Neural cell (in vitro differentiated cells): ENCODE measurements at regions not wholly inside any gene's neighbourhood (a gene's known extent, or its start where the extent isn't known, plus 50 kb on each side); places are given as distances from the start of the nearest gene placed in this dataset.

ENCODE experiments used
- H2AFZ ChIP-seq: fragments of 200-600, 300-800 bp; sonication (generic), shearing (Covaris generic); 2 replicates; pipeline ENCODE4 v1.6.0; 2014; ENCODE audit warnings: low read depth, mild to moderate bottlenecking, antibody characterized with exemption, low read length, moderate library complexity
- H3F3A ChIP-seq: fragments of 200-600 bp; shearing (Covaris generic); 2 replicates; pipeline ENCODE4 v1.6.1; 2016; ENCODE audit warnings: mild to moderate bottlenecking, moderate library complexity, mixed read lengths, antibody characterized with exemption, low read length; ENCODE audit not compliant: insufficient read depth, poor library complexity, severe bottlenecking
- H3K27ac ChIP-seq: fragments of 200-600, 300-800 bp; sonication (generic), shearing (Covaris generic); 2 replicates; pipeline ENCODE4 v1.5.1; 2014; ENCODE audit warnings: mild to moderate bottlenecking, low read length, moderate library complexity
- H3K27me3 ChIP-seq: fragments of 300-800, 200-600 bp; sonication (generic), shearing (Covaris generic); 2 replicates; pipeline ENCODE4 v1.6.0; 2014; ENCODE audit warnings: mild to moderate bottlenecking, low read depth, low read length, moderate library complexity; ENCODE audit not compliant: insufficient read depth
- H3K36me3 ChIP-seq: fragments of 300-800, 200-600 bp; sonication (generic), shearing (Covaris generic); 2 replicates; pipeline ENCODE4 v1.5.1; 2014; ENCODE audit warnings: mild to moderate bottlenecking, antibody characterized with exemption, low read length, moderate library complexity; ENCODE audit not compliant: insufficient read depth
- H3K4me2 ChIP-seq: fragments of 300-800, 200-600 bp; sonication (generic), shearing (Covaris generic); 2 replicates; pipeline ENCODE4 v1.6.0; 2014; ENCODE audit warnings: mild to moderate bottlenecking, low read length
- H3K4me3 ChIP-seq: fragments of 300-800, 200-600 bp; sonication (generic), shearing (Covaris generic); 2 replicates; pipeline ENCODE4 v1.5.1; 2014; ENCODE audit warnings: mild to moderate bottlenecking, low read length, moderate library complexity
- H3K79me2 ChIP-seq: fragments of 200-600 bp; shearing (Covaris generic); replicated peaks from 2 replicates; pipeline ENCODE4 v1.6.0; 2014; ENCODE audit warnings: mild to moderate bottlenecking, low read length, moderate library complexity; ENCODE audit not compliant: insufficient read depth
- H3K9ac ChIP-seq: fragments of 300-800, 200-600 bp; sonication (generic), shearing (Covaris generic); 2 replicates; pipeline ENCODE4 v1.6.1; 2016; ENCODE audit warnings: mild to moderate bottlenecking, low read length, mixed read lengths
- H3K9me2 ChIP-seq: fragments of 200-600 bp; shearing (Covaris generic); 2 replicates; pipeline ENCODE4 v1.6.1; 2016; ENCODE audit warnings: mild to moderate bottlenecking, low read length, mixed read lengths; ENCODE audit not compliant: insufficient read depth
- H3K9me3 ChIP-seq: fragments of 200-600, 300-800 bp; sonication (generic), shearing (Covaris generic); 2 replicates; pipeline ENCODE4 v1.6.1; 2016; ENCODE audit warnings: mild to moderate bottlenecking, mixed run types, low read length, moderate library complexity, mixed read lengths
- H4K20me1 ChIP-seq: fragments of 200-600 bp; shearing (Covaris generic); 2 replicates; pipeline ENCODE4 v1.6.1; 2016; ENCODE audit warnings: mild to moderate bottlenecking, mixed run types; ENCODE audit not compliant: insufficient read depth
- CTCF ChIP-seq: fragments of 450-650 bp; IDR thresholded peaks from 2 replicates; pipeline ENCODE4 v1.5.1; 2014; ENCODE audit warnings: antibody characterized with exemption, mild to moderate bottlenecking, moderate library complexity; ENCODE audit not compliant: poor library complexity, severe bottlenecking
- EP300 ChIP-seq: fragments of 450-650 bp; conservative IDR thresholded peaks from 2 replicates; pipeline ENCODE4 v1.6.1; 2014; ENCODE audit warnings: antibody characterized with exemption, mild to moderate bottlenecking, moderate library complexity; ENCODE audit not compliant: poor library complexity, severe bottlenecking
- EZH2 ChIP-seq: fragments of 200-600, 300-800 bp; shearing (Covaris generic), sonication (generic); IDR thresholded peaks from 2 replicates; pipeline ENCODE4 v1.6.1; 2014; ENCODE audit warnings: antibody characterized with exemption, low read length, borderline replicate concordance, mild to moderate bottlenecking; ENCODE audit not compliant: insufficient read depth, poor library complexity, severe bottlenecking
- MXI1 ChIP-seq: fragments of 450-650 bp; conservative IDR thresholded peaks from 2 replicates; pipeline ENCODE4 v1.6.1; 2014; ENCODE audit warnings: antibody characterized with exemption, mild to moderate bottlenecking; ENCODE audit not compliant: poor library complexity, severe bottlenecking
- POLR2AphosphoS5 ChIP-seq: IDR thresholded peaks from 2 replicates; pipeline ENCODE4 v1.6.1; 2012
- RAD21 ChIP-seq: fragments of 450-650 bp; conservative IDR thresholded peaks from 2 replicates; pipeline ENCODE4 v1.6.1; 2014; ENCODE audit warnings: antibody characterized with exemption, mild to moderate bottlenecking, moderate library complexity
- SMC3 ChIP-seq: fragments of 450-650 bp; conservative IDR thresholded peaks from 2 replicates; pipeline ENCODE4 v1.6.1; 2014; ENCODE audit warnings: antibody characterized with exemption, mild to moderate bottlenecking, moderate library complexity; ENCODE audit not compliant: poor library complexity
- TAF1 ChIP-seq: IDR thresholded peaks from 2 replicates; pipeline ENCODE4 v1.6.1; 2012; ENCODE audit warnings: low read depth
- TF ChIP-seq, protein P1 (sequence below): IDR thresholded peaks from 2 replicates; pipeline ENCODE4 v1.6.1; 2012; ENCODE audit warnings: borderline replicate concordance

GRCh38 chr2:150759106-150759505 lies 271.6 kb upstream of the RND3 start:
- H3K36me3 ChIP-seq, result no peaks in the 10 kb centered on the region
- no peaks in the 10 kb centered on the region for H3K9me2 ChIP-seq
- no peak overlapping the region for H3K27ac ChIP-seq
- H4K20me1 ChIP-seq, result no peaks in the 10 kb centered on the region
- H3K9me3 ChIP-seq, result no peaks in the 10 kb centered on the region
- no peak overlapping the region for H3K9ac ChIP-seq
- no peaks in the 10 kb centered on the region for H3K27me3 ChIP-seq
- H3K4me3 ChIP-seq, result no peak overlapping the region
- TF ChIP-seq EZH2, result no peak
- TF ChIP-seq POLR2AphosphoS5, result no peak
- TF ChIP-seq EP300, result no peak
- TF ChIP-seq CTCF, result no peak
- TF ChIP-seq MXI1, result no peak
- no peak for TF ChIP-seq SMC3
- TF ChIP-seq RAD21, result no peak
- TF ChIP-seq, protein P1, sequence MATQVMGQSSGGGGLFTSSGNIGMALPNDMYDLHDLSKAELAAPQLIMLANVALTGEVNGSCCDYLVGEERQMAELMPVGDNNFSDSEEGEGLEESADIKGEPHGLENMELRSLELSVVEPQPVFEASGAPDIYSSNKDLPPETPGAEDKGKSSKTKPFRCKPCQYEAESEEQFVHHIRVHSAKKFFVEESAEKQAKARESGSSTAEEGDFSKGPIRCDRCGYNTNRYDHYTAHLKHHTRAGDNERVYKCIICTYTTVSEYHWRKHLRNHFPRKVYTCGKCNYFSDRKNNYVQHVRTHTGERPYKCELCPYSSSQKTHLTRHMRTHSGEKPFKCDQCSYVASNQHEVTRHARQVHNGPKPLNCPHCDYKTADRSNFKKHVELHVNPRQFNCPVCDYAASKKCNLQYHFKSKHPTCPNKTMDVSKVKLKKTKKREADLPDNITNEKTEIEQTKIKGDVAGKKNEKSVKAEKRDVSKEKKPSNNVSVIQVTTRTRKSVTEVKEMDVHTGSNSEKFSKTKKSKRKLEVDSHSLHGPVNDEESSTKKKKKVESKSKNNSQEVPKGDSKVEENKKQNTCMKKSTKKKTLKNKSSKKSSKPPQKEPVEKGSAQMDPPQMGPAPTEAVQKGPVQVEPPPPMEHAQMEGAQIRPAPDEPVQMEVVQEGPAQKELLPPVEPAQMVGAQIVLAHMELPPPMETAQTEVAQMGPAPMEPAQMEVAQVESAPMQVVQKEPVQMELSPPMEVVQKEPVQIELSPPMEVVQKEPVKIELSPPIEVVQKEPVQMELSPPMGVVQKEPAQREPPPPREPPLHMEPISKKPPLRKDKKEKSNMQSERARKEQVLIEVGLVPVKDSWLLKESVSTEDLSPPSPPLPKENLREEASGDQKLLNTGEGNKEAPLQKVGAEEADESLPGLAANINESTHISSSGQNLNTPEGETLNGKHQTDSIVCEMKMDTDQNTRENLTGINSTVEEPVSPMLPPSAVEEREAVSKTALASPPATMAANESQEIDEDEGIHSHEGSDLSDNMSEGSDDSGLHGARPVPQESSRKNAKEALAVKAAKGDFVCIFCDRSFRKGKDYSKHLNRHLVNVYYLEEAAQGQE, result no peak
- no peak for TF ChIP-seq TAF1
- H3K4me2 ChIP-seq, result no peak overlapping the region
- H3K79me2 ChIP-seq, result no peaks in the 10 kb centered on the region
- H3F3A ChIP-seq, result no peaks in the 10 kb centered on the region
- no peak overlapping the region for H2AFZ ChIP-seq

DNA sequence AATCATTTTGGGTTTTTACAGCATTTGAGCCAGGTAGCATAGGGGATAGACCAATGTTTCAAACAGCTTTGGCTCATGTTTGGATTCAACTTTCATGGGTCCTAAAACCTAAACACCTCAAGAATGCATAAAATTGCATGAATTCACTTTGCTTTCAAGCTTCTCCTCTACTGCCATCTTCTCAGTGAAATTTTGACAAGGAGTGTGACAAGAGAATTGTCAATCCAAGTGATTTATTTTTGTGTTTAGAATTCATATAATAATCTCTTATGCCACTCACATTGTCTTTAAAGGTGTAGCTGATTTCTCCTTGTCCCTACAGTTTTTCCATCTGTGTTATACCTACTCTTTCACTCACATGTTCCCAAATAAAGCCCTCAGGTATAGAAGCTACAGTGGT lies 264.8 kb upstream of the RND3 start:
- no peak overlapping the region for H2AFZ ChIP-seq
- no peak overlapping the region for H3K27ac ChIP-seq
- no peaks in the 10 kb centered on the region for H4K20me1 ChIP-seq
- H3K36me3 ChIP-seq, result no peaks in the 10 kb centered on the region
- no peaks in the 10 kb centered on the region for H3K79me2 ChIP-seq
- no peak overlapping the region for H3K4me3 ChIP-seq
- no peaks in the 10 kb centered on the region for H3K9me3 ChIP-seq
- no peaks in the 10 kb centered on the region for H3K9me2 ChIP-seq
- peak; percentile 81 for TF ChIP-seq POLR2AphosphoS5
- TF ChIP-seq EZH2, result no peak
- TF ChIP-seq, protein P1, result no peak
- peak; percentile 97 for TF ChIP-seq EP300
- peak; percentile 18 for TF ChIP-seq RAD21
- H3K9ac ChIP-seq, result no peak overlapping the region
- no peaks in the 10 kb centered on the region for H3K27me3 ChIP-seq
- H3F3A ChIP-seq, result no peaks in the 10 kb centered on the region
- H3K4me2 ChIP-seq, result no peak overlapping the region
